HG03442 (cell line): ENCODE measurements at regions not wholly inside any gene's neighbourhood (a gene's known extent, or its start where the extent isn't known, plus 50 kb on each side); places are given as distances from the start of the nearest gene placed in this dataset.
"Not testable (repeated sequence)": the region's sequence is repeated elsewhere in the genome, so short reads cannot be mapped to it uniquely, and the experiment has no call there.

Source experiments
- ATAC-seq: cut with Tn5 transposase; IDR thresholded peaks from one replicate; pipeline ENCODE4 v1.9.1; 2021; ENCODE audit warnings: mild to moderate bottlenecking, moderate library complexity; ENCODE audit not compliant: unreplicated experiment

- no peak for ATAC-seq
Observed at GRCh38 chr1:157272729-157273524, 134.7 kb upstream of the ETV3 start.

GRCh38 chr1:157272264-157272663, 134.1 kb upstream of the ETV3 start:
- no peak for ATAC-seq

DNA sequence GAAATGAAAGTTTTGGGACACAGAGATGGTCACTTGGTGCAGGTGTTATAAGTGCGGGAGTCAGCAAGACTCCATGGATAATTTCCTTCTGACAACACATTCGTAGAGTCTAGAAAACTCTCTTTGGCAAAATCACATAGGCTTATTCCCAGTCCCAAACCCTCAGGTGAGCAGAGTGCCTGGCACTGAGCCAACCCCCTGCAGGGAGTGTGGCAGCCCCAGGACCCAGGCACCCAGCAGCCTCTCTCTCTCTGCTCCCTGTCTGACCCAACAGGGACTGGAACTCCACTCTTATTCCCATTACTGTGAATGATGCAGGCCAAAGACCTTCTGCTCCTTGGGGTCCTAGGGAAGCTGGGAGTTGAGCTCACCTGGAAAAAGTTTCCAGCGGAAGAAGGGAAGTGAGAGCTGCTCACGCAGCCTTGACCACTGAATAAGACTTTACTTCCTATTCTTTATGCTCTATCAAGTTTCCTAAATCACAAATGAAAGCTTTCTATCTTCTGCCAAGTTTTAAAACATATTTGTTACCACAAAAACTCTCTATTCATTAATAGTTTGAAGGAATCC, 132.6 kb upstream of the ETV3 start:
- ATAC-seq: no peak

DNA sequence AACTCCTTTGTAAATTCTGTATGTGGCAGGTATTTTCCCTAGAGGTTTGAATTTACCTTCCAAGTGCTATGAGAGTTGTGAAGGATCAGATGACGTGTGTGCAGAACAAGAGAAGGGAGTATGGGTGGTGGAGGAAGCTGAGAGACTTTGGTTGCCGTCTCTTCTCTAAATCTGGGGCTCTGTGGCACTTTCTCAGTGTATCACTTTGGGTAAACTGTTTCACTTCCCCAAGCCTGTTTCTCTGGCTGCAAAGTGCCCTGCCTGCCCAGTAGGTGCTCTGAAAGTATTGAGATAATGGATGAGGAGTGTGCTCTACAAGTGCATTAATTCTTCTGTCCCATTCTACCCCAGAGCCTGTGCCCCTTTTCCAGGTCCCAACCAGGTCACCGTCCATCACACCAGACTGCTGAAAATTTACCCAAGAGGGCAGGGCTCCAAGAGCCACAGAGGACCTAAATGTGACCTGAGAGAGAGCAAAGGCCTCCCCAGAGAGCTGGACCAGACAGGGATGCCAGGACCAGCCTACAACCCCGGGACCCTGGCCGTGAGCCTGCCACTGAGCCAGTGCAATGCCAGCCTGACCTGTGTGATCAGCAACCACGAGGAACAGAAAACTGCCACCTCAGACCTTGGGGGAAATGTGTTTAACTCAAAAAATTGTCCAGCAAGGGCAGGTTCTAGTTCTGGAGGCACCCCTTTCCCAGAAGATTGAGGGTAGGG, 131.6 kb upstream of the ETV3 start:
- no peak for ATAC-seq

DNA sequence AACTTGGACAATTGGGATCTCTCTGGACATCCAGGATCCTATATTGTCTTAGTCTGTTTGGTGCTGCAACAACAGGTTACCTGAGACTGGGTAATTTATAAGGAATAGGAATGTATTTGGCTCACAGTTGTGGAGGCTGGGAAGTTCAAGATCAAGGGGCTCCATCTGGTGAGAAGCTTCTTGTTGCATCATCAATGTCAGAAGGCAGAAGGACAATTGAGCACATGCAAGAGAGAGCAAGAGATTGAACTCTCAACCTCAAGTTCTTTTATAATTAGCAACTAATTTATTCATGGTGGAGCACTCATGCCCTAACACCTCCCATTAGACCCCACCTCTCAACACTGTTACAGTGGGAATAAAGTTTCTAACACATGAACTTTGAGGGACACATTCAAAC, 124.7 kb upstream of the ETV3 start:
- no peak for ATAC-seq

GRCh38 chr1:157262422-157262821, 124.2 kb upstream of the ETV3 start:
- no peak for ATAC-seq

GRCh38 chr1:157255891-157256290, 117.7 kb upstream of the ETV3 start:
- not testable (repeated sequence) for ATAC-seq

- ATAC-seq: not testable (repeated sequence)
Observed at GRCh38 chr1:157254183-157254582, 116.0 kb upstream of the ETV3 start.

GRCh38 chr1:157252473-157252872, 114.3 kb upstream of the ETV3 start:
- ATAC-seq: no peak

- no peak for ATAC-seq
Observed at GRCh38 chr1:157249739-157250138, 111.5 kb upstream of the ETV3 start.

DNA sequence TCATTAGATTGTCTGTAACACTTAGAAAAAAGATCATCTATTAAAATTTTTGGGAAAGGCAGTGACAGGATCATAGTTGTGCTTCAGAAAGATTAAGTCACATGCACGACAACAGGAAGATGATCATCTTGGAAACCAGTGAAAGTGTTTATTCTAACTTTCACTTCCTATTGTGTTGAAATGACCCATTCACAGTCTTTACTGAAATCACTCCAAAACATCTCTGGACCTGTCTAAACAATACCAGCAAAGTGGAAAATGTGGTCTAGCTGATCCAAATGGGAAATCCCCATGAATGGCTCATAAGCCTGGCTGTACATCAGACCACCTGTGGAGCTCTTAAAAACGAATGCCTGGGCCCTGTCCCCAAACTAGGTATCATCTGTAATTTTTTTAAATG, 111.1 kb upstream of the ETV3 start:
- peak; percentile 66 for ATAC-seq

- ATAC-seq: not testable (repeated sequence)
Observed at GRCh38 chr1:157247764-157248049, 109.5 kb upstream of the ETV3 start.

GRCh38 chr1:157247005-157247763, 109.0 kb upstream of the ETV3 start:
- ATAC-seq: no peak

- ATAC-seq: no peak
Observed at GRCh38 chr1:157245823-157246222, 107.6 kb upstream of the ETV3 start.

GRCh38 chr1:157241185-157241538, 103.0 kb upstream of the ETV3 start:
- no peak for ATAC-seq

DNA sequence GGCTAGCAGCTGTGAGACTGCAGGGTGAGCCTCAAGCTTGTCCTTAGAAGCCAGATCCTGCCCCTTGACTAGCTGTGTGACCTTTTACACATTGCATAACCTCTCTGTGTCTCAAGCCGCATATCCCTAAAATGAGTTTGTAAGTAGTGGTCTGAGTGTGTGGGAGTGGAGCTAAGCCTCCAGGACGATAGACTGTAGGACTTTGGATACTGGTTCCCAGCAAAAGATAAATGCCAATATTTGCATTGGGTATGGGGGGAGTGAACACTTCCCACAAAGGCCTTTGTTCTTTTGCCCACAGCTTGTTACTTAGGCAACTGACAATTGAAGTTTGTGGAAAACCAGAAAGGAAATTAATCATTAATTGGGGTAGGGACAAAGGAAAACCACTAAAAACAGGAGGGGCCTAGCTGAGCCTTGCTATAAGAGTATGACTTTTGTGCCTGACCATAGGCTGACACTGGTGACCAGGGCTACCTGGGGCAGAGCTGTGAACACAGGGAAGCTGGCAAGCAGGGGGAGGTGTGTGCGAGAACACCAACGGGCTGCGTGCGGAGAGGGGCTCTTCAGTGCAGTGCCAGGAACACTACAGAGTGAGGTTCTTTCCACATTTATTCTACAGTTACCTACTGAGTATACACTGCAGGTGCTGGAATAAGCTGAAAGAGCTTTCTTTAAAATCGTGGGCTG, 102.4 kb upstream of the ETV3 start:
- ATAC-seq: no peak

- ATAC-seq: no peak
Observed at GRCh38 chr1:157239936-157240335, 101.7 kb upstream of the ETV3 start.

- ATAC-seq: no peak
Observed at GRCh38 chr1:157238585-157238984, 100.4 kb upstream of the ETV3 start.

DNA sequence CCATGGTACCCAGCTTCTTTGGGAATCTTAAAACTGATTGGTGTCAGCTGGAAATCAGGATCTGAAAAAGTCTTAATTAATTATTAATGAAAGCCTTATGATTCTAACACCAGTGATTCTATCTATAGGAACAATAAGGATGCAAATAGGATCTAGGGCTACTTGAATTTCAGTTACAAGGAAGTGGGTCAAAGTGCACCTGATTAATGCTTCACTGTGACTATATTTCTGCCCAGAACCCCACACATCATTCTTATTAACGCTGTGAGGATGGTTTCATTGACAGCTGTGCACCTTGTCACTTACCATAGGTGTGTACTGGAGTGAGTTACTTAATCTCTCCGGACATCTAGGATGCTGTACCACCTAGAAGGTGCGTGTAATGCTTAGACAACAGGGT, 99.8 kb upstream of the ETV3 start:
- no peak for ATAC-seq

DNA sequence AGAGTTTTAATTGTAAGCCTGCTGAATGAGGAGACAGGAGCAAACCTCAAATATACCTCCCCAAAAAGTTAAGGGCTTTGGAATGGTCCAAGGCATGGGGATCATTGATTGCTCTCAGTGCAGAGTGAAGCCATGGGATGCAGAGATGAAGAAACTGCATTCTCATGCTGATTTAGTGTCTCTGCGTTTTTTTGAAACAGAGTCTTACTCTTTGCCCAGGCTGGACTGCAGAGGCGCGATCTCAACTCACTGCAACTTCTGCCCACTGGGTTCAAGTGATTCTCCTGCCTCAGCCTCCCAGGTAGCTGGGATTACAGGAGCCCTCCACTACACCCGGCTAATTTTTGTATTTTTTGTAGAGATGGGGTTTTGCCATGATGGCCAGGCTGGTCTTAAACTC, 99.3 kb upstream of the ETV3 start:
- no peak for ATAC-seq

GRCh38 chr1:157236072-157236471, 97.9 kb upstream of the ETV3 start:
- ATAC-seq: no peak
